ENCODE measurements at regions not wholly inside any gene's neighbourhood (a gene's known extent, or its start where the extent isn't known, plus 50 kb on each side); places are given as distances from the start of the nearest gene placed in this dataset.

GRCh38 chr11:8794126-8794525, 111.5 kb downstream of the RPL27A start:
- TF ChIP-seq RARB (CRISPR knock-in tag; IDR thresholded peaks at IDR 0.05) (no peak), ZFP3 (CRISPR knock-in tag; IDR thresholded peaks at IDR 0.05) (no peak), POU6F1 (CRISPR knock-in tag; IDR thresholded peaks at IDR 0.05; ENCODE audit: borderline replicate concordance, low read depth) (no peak), PPARA (CRISPR knock-in tag; IDR thresholded peaks at IDR 0.05; ENCODE audit: borderline replicate concordance) (no peak), ARNTL (CRISPR knock-in tag; IDR thresholded peaks at IDR 0.05; ENCODE audit: borderline replicate concordance, low read depth) (no peak), BACH2 (CRISPR knock-in tag; IDR thresholded peaks at IDR 0.05; ENCODE audit: borderline replicate concordance) (no peak), SNAI2 (CRISPR knock-in tag; IDR thresholded peaks at IDR 0.05) (no peak), TSHZ2 (CRISPR knock-in tag; IDR thresholded peaks at IDR 0.05) (no peak), ZNF8 (CRISPR knock-in tag; IDR thresholded peaks at IDR 0.05) (no peak), OSR1 (CRISPR knock-in tag; IDR thresholded peaks at IDR 0.05) (no peak), TCF4 (CRISPR knock-in tag; IDR thresholded peaks at IDR 0.05; ENCODE audit: borderline replicate concordance) (no peak), CSDC2 (CRISPR knock-in tag; IDR thresholded peaks at IDR 0.05) (no peak), GLIS3 (CRISPR knock-in tag; IDR thresholded peaks at IDR 0.05) (no peak), ISL1 (CRISPR knock-in tag; IDR thresholded peaks at IDR 0.05) (no peak), TOX (CRISPR knock-in tag; IDR thresholded peaks at IDR 0.05; ENCODE audit: borderline replicate concordance) (no peak), ESRRG (CRISPR knock-in tag; IDR thresholded peaks at IDR 0.05) (no peak)
- no peak for ATAC-seq

- TF ChIP-seq PPARA (CRISPR knock-in tag; IDR thresholded peaks at IDR 0.05; ENCODE audit: borderline replicate concordance) (no peak), ZNF8 (CRISPR knock-in tag; IDR thresholded peaks at IDR 0.05) (no peak), TOX (CRISPR knock-in tag; IDR thresholded peaks at IDR 0.05; ENCODE audit: borderline replicate concordance) (no peak)
- peak; percentile 61 for ATAC-seq
These were observed 112.1 kb downstream of the RPL27A start for GRCh38 chr11:8794677-8795103.

GRCh38 chr11:8796941-8797340, 114.0 kb upstream of the AKIP1 start:
- ATAC-seq, result no peak
- TF ChIP-seq OSR1 (CRISPR knock-in tag; IDR thresholded peaks at IDR 0.05) (no peak), CREB5 (CRISPR knock-in tag; IDR thresholded peaks at IDR 0.05; ENCODE audit: low read depth) (no peak), ESRRG (CRISPR knock-in tag; IDR thresholded peaks at IDR 0.05) (no peak), ZFP3 (CRISPR knock-in tag; IDR thresholded peaks at IDR 0.05) (no peak), ZNF70 (CRISPR knock-in tag; IDR thresholded peaks at IDR 0.05) (no peak), PATZ1 (CRISPR knock-in tag; IDR thresholded peaks at IDR 0.05; ENCODE audit: borderline replicate concordance) (no peak), PPARA (CRISPR knock-in tag; IDR thresholded peaks at IDR 0.05; ENCODE audit: borderline replicate concordance) (no peak), CSDC2 (CRISPR knock-in tag; IDR thresholded peaks at IDR 0.05) (no peak), CSRNP3 (CRISPR knock-in tag; IDR thresholded peaks at IDR 0.05) (no peak), TSHZ2 (CRISPR knock-in tag; IDR thresholded peaks at IDR 0.05) (no peak), ZNF565 (CRISPR knock-in tag; conservative IDR thresholded peaks at IDR 0.05; ENCODE audit: low read depth) (no peak), ZC3H10 (CRISPR knock-in tag; IDR thresholded peaks at IDR 0.05) (no peak), POU6F1 (CRISPR knock-in tag; IDR thresholded peaks at IDR 0.05; ENCODE audit: borderline replicate concordance, low read depth) (no peak), BACH2 (CRISPR knock-in tag; IDR thresholded peaks at IDR 0.05; ENCODE audit: borderline replicate concordance) (no peak)
